OCI-LY1 (cell line): ENCODE measurements at regions not wholly inside any gene's neighbourhood (a gene's known extent, or its start where the extent isn't known, plus 50 kb on each side); places are given as distances from the start of the nearest gene placed in this dataset.

ENCODE experiments used
- CTCF ChIP-seq: fragments of 200-600 bp; sonication (generic), shearing (Covaris generic); IDR thresholded peaks from 2 replicates; pipeline ENCODE4 v1.5.1; 2017; ENCODE audit warnings: mild to moderate bottlenecking, antibody characterized with exemption, low read length, moderate library complexity, mixed read lengths
- EZH2 ChIP-seq: fragments of 200-600 bp; sonication (generic), shearing (Covaris generic); IDR thresholded peaks from 2 replicates; pipeline ENCODE4 v1.8.0; 2017; ENCODE audit warnings: borderline replicate concordance, mixed run types, mild to moderate bottlenecking, antibody characterized with exemption, low read length, moderate library complexity, mixed read lengths

GRCh38 chr4:189200353-189200752, 740.3 kb upstream of the FRG1 start:
- TF ChIP-seq EZH2 (no peak), CTCF (no peak)
